Spleen (tissue), 11 donors: ENCODE measurements at regions not wholly inside any gene's neighbourhood (a gene's known extent, or its start where the extent isn't known, plus 50 kb on each side); places are given as distances from the start of the nearest gene placed in this dataset.

ENCODE experiments used
- DNase-seq: peaks from one replicate; pipeline ENCODE4 v3.0.0-alpha.2; 2020
- H3K27ac ChIP-seq, 8 donors: fragments of 200-600 bp; sonication (generic) in 7 of 8; 1 replicate in 4 of 8; 2 replicates in 4 of 8; pipeline versions ENCODE4 v1.5.0 to v1.8.0; 2016 to 2021; ENCODE audit warnings: inconsistent platforms in 4 of 8, mild to moderate bottlenecking in 4 of 8, moderate library complexity in 1 of 8
- H3K27me3 ChIP-seq, 7 donors: fragments of 200-600 bp; sonication (generic) in 6 of 7; replicated peaks in 1 of 7; 1 replicate in 4 of 7; 2 replicates in 3 of 7; pipeline versions ENCODE4 v1.5.0 to v1.8.0; 2016 to 2021; ENCODE audit warnings: inconsistent platforms in 3 of 7, mild to moderate bottlenecking in 1 of 7
- H3K36me3 ChIP-seq, 6 donors: fragments of 200-600 bp; sonication (generic) in 5 of 6; 1 replicate in 4 of 6; 2 replicates in 2 of 6; pipeline versions ENCODE4 v1.5.0 to v1.8.0; 2016 to 2021; ENCODE audit warnings: inconsistent platforms in 2 of 6
- H3K4me1 ChIP-seq, 6 donors: fragments of 200-600 bp; sonication (generic) in 5 of 6; 1 replicate in 3 of 6; 2 replicates in 3 of 6; pipeline versions ENCODE4 v1.5.0 to v1.8.0; 2016 to 2021; ENCODE audit warnings: inconsistent platforms in 3 of 6
- H3K4me3 ChIP-seq, 8 donors: fragments of 200-600 bp; sonication (generic) in 7 of 8; 1 replicate in 4 of 8; 2 replicates in 4 of 8; pipeline versions ENCODE4 v1.5.0 to v1.8.0; 2016 to 2021; ENCODE audit warnings: inconsistent platforms in 4 of 8, mild to moderate bottlenecking in 4 of 8, moderate library complexity in 2 of 8
- H3K9me3 ChIP-seq, 8 donors: fragments of 200-600 bp; sonication (generic) in 7 of 8; 1 replicate in 4 of 8; 2 replicates in 4 of 8; pipeline versions ENCODE4 v1.5.0 to v1.8.0; 2016 to 2021; ENCODE audit warnings: inconsistent platforms in 4 of 8
- CTCF ChIP-seq, 11 experiments: fragments of 200-600 bp in 7 of 11; fragments of 450-650 bp in 4 of 11; sonication (generic) in 4 of 11; IDR thresholded peaks in 8 of 11; conservative IDR thresholded peaks in 3 of 11; 1 replicate in 7 of 11; 2 replicates in 4 of 11; pipeline versions ENCODE4 v1.4.0 to v1.8.0; 2016 to 2021; ENCODE audit warnings: antibody characterized with exemption in 11 of 11, inconsistent platforms in 4 of 11, mild to moderate bottlenecking in 1 of 11
- POLR2A ChIP-seq, 3 donors: fragments of 450-650 bp; IDR thresholded peaks; one replicate each; pipeline ENCODE4 v1.5.1; 2017; ENCODE audit warnings: antibody characterized with exemption in 3 of 3, mild to moderate bottlenecking in 1 of 3
- POLR2AphosphoS5 ChIP-seq, 3 donors: sonication (generic); formaldehyde crosslinking; IDR thresholded peaks; one replicate each; pipeline ENCODE4 v1.5.1; 2017; ENCODE audit warnings: antibody characterized with exemption in 3 of 3
- WGBS, 5 donors: extraction: QIAGEN DNeasy Blood & Tissue Kit in 3 of 5; methylation state at CpG; one replicate each; pipeline versions ENCODE4 v1.1.5 to v1.1.7; 2013 to 2018; 5-methylcytosine and 5-hydroxymethylcytosine counted together
- intact Hi-C: fragments of 100-400 bp; cut with DNase I; formaldehyde crosslinking; loops from one replicate; pipeline ENCODE4 v1.15.0; 2023; ENCODE audit warnings: low total_unique reads
- donor health status: healthy with polysubstance abuse.
- donor health status: DM: no; HTN: no; CAD: no; lungs with moderate emphysema.
- donor health status: DM: no; HTN: no; CAD: no.
- donor health status: Bipolar disorder and iron deficiency.
- donor health status: healthy.
- donor health status: DM: no; HTN: no; CAD: no.
- donor health status: DM: yes; HTN: yes; CAD: no.

- Histone ChIP-seq H3K9me3 (peaks cover 0 to 4% (median 0%) of the 10 kb centered on the region in 8 donors), H3K36me3 (no peaks in the 10 kb centered on the region), H3K4me1 (no peaks in the 10 kb centered on the region), H3K27me3 (no peaks in the 10 kb centered on the region), H3K4me3 (no peak overlapping the region), H3K27ac (no peak overlapping the region)
- intact Hi-C loops, result no loop called here
- DNase-seq, result no peak
- TF ChIP-seq POLR2AphosphoS5 (IDR thresholded peaks at IDR 0.05) (no peak), CTCF (IDR thresholded peaks at IDR 0.05 in 8 of 11, conservative IDR thresholded peaks at IDR 0.05 in 3 of 11) (no peak), POLR2A (IDR thresholded peaks at IDR 0.05) (no peak)
These were observed 1028.5 kb upstream of the PHF14 start for GRCh38 chr7:9945131-9945530.

- intact Hi-C loops, result no loop called here
- Histone ChIP-seq H3K4me3 (no peak overlapping the region), H3K27ac (no peak overlapping the region), H3K27me3 (no peaks in the 10 kb centered on the region), H3K4me1 (no peaks in the 10 kb centered on the region), H3K36me3 (no peaks in the 10 kb centered on the region), H3K9me3 (peaks cover 0 to 4% (median 0%) of the 10 kb centered on the region in 8 donors)
- DNase-seq, result no peak
- TF ChIP-seq POLR2A (IDR thresholded peaks at IDR 0.05) (no peak), POLR2AphosphoS5 (IDR thresholded peaks at IDR 0.05) (no peak), CTCF (IDR thresholded peaks at IDR 0.05 in 8 of 11, conservative IDR thresholded peaks at IDR 0.05 in 3 of 11) (no peak)
- 38 to 89% (median 60%) methylated on average over 2 of the region's 2 CpGs for WGBS, 5 donors
These were observed 1027.8 kb upstream of the PHF14 start for GRCh38 chr7:9945857-9946256.

GRCh38 chr7:9955138-9955537 is 1018.5 kb upstream of the PHF14 start:
- H3K9me3 ChIP-seq, result peaks cover 0 to 13% (median 0%) of the 10 kb centered on the region in 8 donors
- no peak overlapping the region for H3K27ac ChIP-seq
- no peaks in the 10 kb centered on the region for H3K36me3 ChIP-seq
- WGBS, 5 donors, result 51 to 89% (median 81%) methylated on average over 2 of the region's 2 CpGs
- no peaks in the 10 kb centered on the region for H3K4me1 ChIP-seq
- no peak overlapping the region for H3K4me3 ChIP-seq
- no peak for TF ChIP-seq CTCF (IDR thresholded peaks at IDR 0.05 in 8 of 11, conservative IDR thresholded peaks at IDR 0.05 in 3 of 11)
- TF ChIP-seq POLR2AphosphoS5 (IDR thresholded peaks at IDR 0.05), result no peak
- no peak for TF ChIP-seq POLR2A (IDR thresholded peaks at IDR 0.05)
- DNase-seq, result no peak
- intact Hi-C loops, result no loop called here
- H3K27me3 ChIP-seq, result no peaks in the 10 kb centered on the region

GRCh38 chr7:9958486-9958885 is 1015.2 kb upstream of the PHF14 start:
- WGBS, 5 donors, result 72 to 84% (median 78%) methylated on average over 5 of the region's 5 CpGs
- DNase-seq, result no peak
- intact Hi-C loops, result no loop called here
- Histone ChIP-seq H3K9me3 (peaks cover 0 to 15% (median 3%) of the 10 kb centered on the region in 8 donors), H3K27me3 (no peaks in the 10 kb centered on the region), H3K36me3 (no peaks in the 10 kb centered on the region), H3K27ac (no peak overlapping the region), H3K4me1 (no peaks in the 10 kb centered on the region), H3K4me3 (no peak overlapping the region)
- no peak for TF ChIP-seq CTCF (IDR thresholded peaks at IDR 0.05 in 8 of 11, conservative IDR thresholded peaks at IDR 0.05 in 3 of 11)
- no peak for TF ChIP-seq POLR2AphosphoS5 (IDR thresholded peaks at IDR 0.05)
- TF ChIP-seq POLR2A (IDR thresholded peaks at IDR 0.05), result no peak
